ENCODE measurements at regions not wholly inside any gene's neighbourhood (a gene's known extent, or its start where the extent isn't known, plus 50 kb on each side); places are given as distances from the start of the nearest gene placed in this dataset.

DNA sequence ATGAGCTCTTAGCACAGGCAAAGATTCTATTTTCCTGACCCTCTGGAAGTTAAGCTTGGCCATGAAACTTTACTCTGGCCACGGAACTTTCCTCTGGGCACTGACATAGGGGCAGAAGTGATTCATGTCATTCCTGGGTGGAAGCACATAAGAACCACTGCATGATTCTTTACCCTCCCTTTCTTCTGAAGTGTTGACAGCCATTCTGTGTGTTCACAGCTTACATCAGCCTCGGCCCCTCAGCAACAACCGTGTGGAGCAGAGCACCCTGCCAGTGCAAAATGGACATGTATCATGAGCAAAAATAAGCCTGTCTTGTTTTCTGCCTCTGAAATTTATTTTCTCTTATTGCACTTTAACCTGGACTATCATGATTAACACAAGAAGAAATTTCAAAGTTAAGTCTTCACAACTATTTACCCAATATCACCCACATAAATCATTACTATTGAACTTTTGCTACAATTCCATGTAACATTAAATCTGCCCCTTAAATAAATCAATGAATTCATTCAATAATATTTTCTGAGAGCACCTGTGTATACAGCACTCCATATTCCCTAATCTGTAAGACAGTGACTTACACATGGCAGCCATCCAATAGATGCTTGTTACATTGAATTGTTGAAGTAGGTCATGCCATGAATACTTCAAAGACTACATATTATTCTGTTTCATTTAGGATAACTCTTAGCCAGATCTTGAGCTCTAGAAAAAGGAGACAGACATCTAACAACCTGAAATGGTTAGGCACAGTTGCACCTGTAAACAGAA lies 531.9 kb downstream of the IRS1 start:
- TF ChIP-seq, protein P1, sequence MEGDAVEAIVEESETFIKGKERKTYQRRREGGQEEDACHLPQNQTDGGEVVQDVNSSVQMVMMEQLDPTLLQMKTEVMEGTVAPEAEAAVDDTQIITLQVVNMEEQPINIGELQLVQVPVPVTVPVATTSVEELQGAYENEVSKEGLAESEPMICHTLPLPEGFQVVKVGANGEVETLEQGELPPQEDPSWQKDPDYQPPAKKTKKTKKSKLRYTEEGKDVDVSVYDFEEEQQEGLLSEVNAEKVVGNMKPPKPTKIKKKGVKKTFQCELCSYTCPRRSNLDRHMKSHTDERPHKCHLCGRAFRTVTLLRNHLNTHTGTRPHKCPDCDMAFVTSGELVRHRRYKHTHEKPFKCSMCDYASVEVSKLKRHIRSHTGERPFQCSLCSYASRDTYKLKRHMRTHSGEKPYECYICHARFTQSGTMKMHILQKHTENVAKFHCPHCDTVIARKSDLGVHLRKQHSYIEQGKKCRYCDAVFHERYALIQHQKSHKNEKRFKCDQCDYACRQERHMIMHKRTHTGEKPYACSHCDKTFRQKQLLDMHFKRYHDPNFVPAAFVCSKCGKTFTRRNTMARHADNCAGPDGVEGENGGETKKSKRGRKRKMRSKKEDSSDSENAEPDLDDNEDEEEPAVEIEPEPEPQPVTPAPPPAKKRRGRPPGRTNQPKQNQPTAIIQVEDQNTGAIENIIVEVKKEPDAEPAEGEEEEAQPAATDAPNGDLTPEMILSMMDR (IDR thresholded peaks at IDR 0.05; ENCODE audit: low read depth, low read length, missing input control): no peak
- TF ChIP-seq, protein P2, sequence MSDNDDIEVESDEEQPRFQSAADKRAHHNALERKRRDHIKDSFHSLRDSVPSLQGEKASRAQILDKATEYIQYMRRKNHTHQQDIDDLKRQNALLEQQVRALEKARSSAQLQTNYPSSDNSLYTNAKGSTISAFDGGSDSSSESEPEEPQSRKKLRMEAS (IDR thresholded peaks at IDR 0.05): no peak
- TF ChIP-seq RXRA (IDR thresholded peaks at IDR 0.05) (no peak), TAF1 (conservative IDR thresholded peaks at IDR 0.05) (no peak)
- TF ChIP-seq, protein P3, sequence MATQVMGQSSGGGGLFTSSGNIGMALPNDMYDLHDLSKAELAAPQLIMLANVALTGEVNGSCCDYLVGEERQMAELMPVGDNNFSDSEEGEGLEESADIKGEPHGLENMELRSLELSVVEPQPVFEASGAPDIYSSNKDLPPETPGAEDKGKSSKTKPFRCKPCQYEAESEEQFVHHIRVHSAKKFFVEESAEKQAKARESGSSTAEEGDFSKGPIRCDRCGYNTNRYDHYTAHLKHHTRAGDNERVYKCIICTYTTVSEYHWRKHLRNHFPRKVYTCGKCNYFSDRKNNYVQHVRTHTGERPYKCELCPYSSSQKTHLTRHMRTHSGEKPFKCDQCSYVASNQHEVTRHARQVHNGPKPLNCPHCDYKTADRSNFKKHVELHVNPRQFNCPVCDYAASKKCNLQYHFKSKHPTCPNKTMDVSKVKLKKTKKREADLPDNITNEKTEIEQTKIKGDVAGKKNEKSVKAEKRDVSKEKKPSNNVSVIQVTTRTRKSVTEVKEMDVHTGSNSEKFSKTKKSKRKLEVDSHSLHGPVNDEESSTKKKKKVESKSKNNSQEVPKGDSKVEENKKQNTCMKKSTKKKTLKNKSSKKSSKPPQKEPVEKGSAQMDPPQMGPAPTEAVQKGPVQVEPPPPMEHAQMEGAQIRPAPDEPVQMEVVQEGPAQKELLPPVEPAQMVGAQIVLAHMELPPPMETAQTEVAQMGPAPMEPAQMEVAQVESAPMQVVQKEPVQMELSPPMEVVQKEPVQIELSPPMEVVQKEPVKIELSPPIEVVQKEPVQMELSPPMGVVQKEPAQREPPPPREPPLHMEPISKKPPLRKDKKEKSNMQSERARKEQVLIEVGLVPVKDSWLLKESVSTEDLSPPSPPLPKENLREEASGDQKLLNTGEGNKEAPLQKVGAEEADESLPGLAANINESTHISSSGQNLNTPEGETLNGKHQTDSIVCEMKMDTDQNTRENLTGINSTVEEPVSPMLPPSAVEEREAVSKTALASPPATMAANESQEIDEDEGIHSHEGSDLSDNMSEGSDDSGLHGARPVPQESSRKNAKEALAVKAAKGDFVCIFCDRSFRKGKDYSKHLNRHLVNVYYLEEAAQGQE (IDR thresholded peaks at IDR 0.05): no peak
- TF ChIP-seq, protein P4, sequence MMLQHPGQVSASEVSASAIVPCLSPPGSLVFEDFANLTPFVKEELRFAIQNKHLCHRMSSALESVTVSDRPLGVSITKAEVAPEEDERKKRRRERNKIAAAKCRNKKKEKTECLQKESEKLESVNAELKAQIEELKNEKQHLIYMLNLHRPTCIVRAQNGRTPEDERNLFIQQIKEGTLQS (IDR thresholded peaks at IDR 0.05): no peak
- TF ChIP-seq, protein P5, sequence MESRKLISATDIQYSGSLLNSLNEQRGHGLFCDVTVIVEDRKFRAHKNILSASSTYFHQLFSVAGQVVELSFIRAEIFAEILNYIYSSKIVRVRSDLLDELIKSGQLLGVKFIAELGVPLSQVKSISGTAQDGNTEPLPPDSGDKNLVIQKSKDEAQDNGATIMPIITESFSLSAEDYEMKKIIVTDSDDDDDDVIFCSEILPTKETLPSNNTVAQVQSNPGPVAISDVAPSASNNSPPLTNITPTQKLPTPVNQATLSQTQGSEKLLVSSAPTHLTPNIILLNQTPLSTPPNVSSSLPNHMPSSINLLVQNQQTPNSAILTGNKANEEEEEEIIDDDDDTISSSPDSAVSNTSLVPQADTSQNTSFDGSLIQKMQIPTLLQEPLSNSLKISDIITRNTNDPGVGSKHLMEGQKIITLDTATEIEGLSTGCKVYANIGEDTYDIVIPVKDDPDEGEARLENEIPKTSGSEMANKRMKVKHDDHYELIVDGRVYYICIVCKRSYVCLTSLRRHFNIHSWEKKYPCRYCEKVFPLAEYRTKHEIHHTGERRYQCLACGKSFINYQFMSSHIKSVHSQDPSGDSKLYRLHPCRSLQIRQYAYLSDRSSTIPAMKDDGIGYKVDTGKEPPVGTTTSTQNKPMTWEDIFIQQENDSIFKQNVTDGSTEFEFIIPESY (IDR thresholded peaks at IDR 0.05): no peak

Data from liver (tissue), 3 donors.